Kidney (tissue), 13 donors: ENCODE measurements at regions not wholly inside any gene's neighbourhood (a gene's known extent, or its start where the extent isn't known, plus 50 kb on each side); places are given as distances from the start of the nearest gene placed in this dataset.

Source experiments
- DNase-seq, 5 donors: peaks; one replicate each; pipeline ENCODE4 v3.0.0-alpha.2; 2013 to 2020
- FAIRE-seq: peaks from 2 replicates; lab custom pipeline; 2012; peaks lifted over from hg19 to GRCh38; lab: Jason Lieb, UNC
- H3K27ac ChIP-seq, 2 donors: one replicate each; pipeline ENCODE4 v1.7.0; 2013; ENCODE audit warnings: low read depth in 2 of 2, low read length in 2 of 2, inconsistent platforms in 1 of 2
- H3K27me3 ChIP-seq: one replicate; pipeline ENCODE4 v1.7.1; 2013; ENCODE audit warnings: low read length, inconsistent platforms; ENCODE audit not compliant: control insufficient read depth, insufficient read depth
- H3K36me3 ChIP-seq, 3 donors: one replicate each; pipeline versions ENCODE4 v1.7.0 to v1.7.1; 2013; ENCODE audit warnings: low read length in 3 of 3, control low read depth in 1 of 3, inconsistent platforms in 1 of 3; ENCODE audit not compliant: insufficient read depth in 3 of 3, control insufficient read depth in 2 of 3
- H3K4me1 ChIP-seq, 3 donors: one replicate each; pipeline versions ENCODE4 v1.7.0 to v1.7.1; 2013; ENCODE audit warnings: low read length in 3 of 3, inconsistent platforms in 1 of 3, low read depth in 1 of 3; ENCODE audit not compliant: control insufficient read depth in 2 of 3, insufficient read depth in 2 of 3
- H3K4me3 ChIP-seq, 3 donors: one replicate each; pipeline versions ENCODE4 v1.7.0 to v1.8.1; 2013; ENCODE audit warnings: low read length in 3 of 3, control low read depth in 1 of 3, inconsistent platforms in 1 of 3
- H3K9ac ChIP-seq, 3 donors: one replicate each; pipeline versions ENCODE4 v1.7.0 to v1.7.1; 2013; ENCODE audit warnings: low read length in 3 of 3, control low read depth in 1 of 3, inconsistent platforms in 1 of 3
- H3K9me3 ChIP-seq, 3 donors: one replicate each; pipeline versions ENCODE4 v1.7.0 to v1.7.1; 2013; ENCODE audit warnings: low read length in 3 of 3, control low read depth in 1 of 3, inconsistent platforms in 1 of 3; ENCODE audit not compliant: control insufficient read depth in 2 of 3, insufficient read depth in 1 of 3
- intact Hi-C: fragments of 100-400 bp; cut with DNase I; formaldehyde crosslinking; loops from one replicate; pipeline ENCODE4 v1.11.1; 2022
- TF ChIP-seq, protein P1 (sequence below): IDR thresholded peaks from 3 replicates; pipeline ENCODE4 v1.5.1; 2012; ENCODE audit warnings: mild to moderate bottlenecking, moderate library complexity, borderline replicate concordance; ENCODE audit not compliant: insufficient read depth; ENCODE audit errors: extremely low read depth
- donor health status: control.
- donor health status: control.
- donor health status: control.
- donor health status: control.
- donor health status: control.
- donor health status: DM: yes; HTN: yes; CAD: no.
- donor health status: Normal renal cell carcinoma (clear cell type).

DNA sequence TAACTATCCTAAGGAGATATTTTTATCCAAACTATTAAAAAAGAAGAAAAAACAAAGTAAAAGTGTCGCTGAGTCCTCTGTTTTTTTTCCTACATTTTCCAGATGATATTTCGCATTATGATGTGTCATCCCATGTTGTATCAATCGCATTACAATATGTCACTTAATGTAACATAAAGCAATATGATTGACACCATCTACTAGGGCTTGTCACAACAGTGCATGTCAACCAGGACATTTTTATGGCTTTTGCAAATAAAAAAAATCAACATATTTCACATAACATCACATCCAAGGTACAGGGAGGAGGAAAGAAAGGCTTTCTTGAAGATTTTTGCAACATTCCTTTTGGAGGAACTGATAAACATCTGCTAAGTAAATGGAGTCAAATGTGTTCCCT is 308.9 kb downstream of the ETAA1 start:
- TF ChIP-seq, protein P1, sequence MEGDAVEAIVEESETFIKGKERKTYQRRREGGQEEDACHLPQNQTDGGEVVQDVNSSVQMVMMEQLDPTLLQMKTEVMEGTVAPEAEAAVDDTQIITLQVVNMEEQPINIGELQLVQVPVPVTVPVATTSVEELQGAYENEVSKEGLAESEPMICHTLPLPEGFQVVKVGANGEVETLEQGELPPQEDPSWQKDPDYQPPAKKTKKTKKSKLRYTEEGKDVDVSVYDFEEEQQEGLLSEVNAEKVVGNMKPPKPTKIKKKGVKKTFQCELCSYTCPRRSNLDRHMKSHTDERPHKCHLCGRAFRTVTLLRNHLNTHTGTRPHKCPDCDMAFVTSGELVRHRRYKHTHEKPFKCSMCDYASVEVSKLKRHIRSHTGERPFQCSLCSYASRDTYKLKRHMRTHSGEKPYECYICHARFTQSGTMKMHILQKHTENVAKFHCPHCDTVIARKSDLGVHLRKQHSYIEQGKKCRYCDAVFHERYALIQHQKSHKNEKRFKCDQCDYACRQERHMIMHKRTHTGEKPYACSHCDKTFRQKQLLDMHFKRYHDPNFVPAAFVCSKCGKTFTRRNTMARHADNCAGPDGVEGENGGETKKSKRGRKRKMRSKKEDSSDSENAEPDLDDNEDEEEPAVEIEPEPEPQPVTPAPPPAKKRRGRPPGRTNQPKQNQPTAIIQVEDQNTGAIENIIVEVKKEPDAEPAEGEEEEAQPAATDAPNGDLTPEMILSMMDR: no peak
- H3K27me3 ChIP-seq: no peaks in the 10 kb centered on the region
- no peak for DNase-seq
- H3K4me3 ChIP-seq: no peak overlapping the region
- FAIRE-seq: no peak
- H3K9ac ChIP-seq: no peak overlapping the region
- no peak overlapping the region for H3K27ac ChIP-seq
- H3K4me1 ChIP-seq: no peaks in the 10 kb centered on the region
- H3K36me3 ChIP-seq: no peaks in the 10 kb centered on the region
- no peaks in the 10 kb centered on the region for H3K9me3 ChIP-seq
- intact Hi-C loops: no loop called here

DNA sequence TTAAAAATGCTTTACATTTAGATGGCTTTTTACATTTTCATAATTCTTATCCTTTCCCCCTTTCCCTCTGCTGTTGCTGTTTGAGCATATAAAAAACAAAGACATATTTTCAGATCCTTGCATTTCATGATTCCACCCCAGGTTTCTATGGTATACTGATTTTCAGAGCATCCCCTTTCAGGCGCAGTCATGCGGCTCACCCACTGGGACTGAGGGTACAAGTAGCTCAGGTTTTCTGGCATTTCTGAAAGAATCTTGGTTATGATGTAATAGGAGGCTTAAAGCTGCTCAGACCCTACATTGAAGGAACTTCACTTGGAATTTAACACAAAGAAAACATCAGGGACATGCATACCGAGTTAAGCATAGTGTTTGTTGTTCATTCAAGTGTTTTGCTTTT is 310.8 kb downstream of the ETAA1 start:
- H3K27me3 ChIP-seq: no peaks in the 10 kb centered on the region
- intact Hi-C loops: no loop called here
- H3K4me3 ChIP-seq: no peak overlapping the region
- no peak overlapping the region for H3K27ac ChIP-seq
- DNase-seq (no peak), FAIRE-seq (no peak)
- TF ChIP-seq, protein P1: no peak
- no peaks in the 10 kb centered on the region for H3K4me1 ChIP-seq
- no peak overlapping the region for H3K9ac ChIP-seq
- no peaks in the 10 kb centered on the region for H3K36me3 ChIP-seq
- no peaks in the 10 kb centered on the region for H3K9me3 ChIP-seq

DNA sequence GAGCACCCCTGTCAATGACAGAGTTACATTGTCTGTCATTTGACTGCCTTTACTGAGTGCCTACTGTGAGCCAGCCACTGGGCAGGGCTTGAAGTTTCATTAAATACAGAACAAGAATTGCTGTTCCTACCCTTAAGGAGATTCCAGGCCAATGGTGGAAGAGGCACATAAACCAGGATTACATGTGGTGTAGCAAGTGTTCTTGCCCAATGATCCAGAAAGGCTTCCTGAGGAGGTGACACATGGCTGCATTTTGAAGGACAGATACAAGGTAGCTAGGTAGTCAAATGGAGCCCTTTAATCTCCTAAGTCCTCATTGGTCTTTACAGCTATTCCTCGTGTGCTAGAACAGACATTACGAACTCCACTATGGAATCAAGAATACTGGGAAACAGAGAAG is 312.7 kb downstream of the ETAA1 start:
- FAIRE-seq: no peak
- no peaks in the 10 kb centered on the region for H3K4me1 ChIP-seq
- no peaks in the 10 kb centered on the region for H3K36me3 ChIP-seq
- H3K9ac ChIP-seq: no peak overlapping the region
- no peak overlapping the region for H3K4me3 ChIP-seq
- no peaks in the 10 kb centered on the region for H3K9me3 ChIP-seq
- no peaks in the 10 kb centered on the region for H3K27me3 ChIP-seq
- intact Hi-C loops: no loop called here
- TF ChIP-seq, protein P1: no peak
- DNase-seq: no peak
- H3K27ac ChIP-seq: no peak overlapping the region

DNA sequence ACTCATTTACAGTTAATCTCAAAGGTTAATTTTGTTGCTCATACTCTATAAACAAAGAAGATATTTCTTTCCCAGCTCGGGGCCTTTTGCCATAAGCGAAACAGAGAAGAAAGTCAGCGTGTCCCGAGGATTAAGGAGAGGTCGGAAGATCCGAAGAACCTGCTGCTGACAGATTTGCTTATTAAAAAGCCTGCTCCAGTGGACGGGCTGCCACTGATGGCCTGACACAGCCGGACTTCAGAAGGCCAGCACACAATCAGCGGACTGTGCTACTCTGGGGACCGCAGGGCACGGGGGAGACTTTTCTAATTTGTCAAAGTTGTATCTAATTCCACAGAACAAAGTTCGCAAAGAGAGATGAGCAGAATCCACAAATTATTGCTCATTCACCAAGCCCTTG is 315.4 kb downstream of the ETAA1 start:
- H3K4me3 ChIP-seq: no peak overlapping the region
- no peaks in the 10 kb centered on the region for H3K36me3 ChIP-seq
- DNase-seq (no peak), FAIRE-seq (no peak)
- intact Hi-C loops: no loop called here
- no peaks in the 10 kb centered on the region for H3K27me3 ChIP-seq
- no peaks in the 10 kb centered on the region for H3K9me3 ChIP-seq
- H3K9ac ChIP-seq: no peak overlapping the region
- H3K4me1 ChIP-seq: no peaks in the 10 kb centered on the region
- TF ChIP-seq, protein P1: no peak
- H3K27ac ChIP-seq: no peak overlapping the region
